ENCODE measurements at regions not wholly inside any gene's neighbourhood (a gene's known extent, or its start where the extent isn't known, plus 50 kb on each side); places are given as distances from the start of the nearest gene placed in this dataset.

DNA sequence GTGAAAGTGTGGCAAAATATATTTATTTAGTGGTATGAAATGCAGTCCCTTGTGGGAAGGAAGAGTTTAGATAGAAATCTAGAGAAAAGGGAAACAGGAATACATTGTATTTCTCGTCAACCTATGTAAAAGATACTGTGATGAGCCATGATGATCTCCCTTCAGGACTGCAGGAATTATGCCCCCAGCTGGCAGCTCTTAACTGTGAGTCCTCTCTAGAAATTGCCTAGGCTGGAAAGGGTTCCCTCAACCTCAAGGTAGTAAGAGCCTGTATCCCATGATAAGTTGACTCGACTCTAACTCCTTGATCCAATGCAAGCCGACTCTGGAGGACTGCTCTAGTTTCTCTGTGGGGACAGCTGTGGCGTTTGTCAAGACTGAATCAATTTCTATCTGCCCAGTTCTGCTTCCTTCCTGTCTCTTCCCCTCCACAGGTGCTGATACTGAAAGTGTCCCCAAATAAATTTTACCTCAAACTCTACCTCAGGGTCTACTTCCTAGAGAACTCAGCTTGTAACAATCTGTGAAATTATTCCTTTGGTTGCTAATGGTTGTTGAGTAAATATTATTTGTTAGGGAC lies 897.3 kb downstream of the METTL15 start:
- TF ChIP-seq EZH2 (IDR thresholded peaks at IDR 0.05) (no peak), POLR2AphosphoS5 (IDR thresholded peaks at IDR 0.05; ENCODE audit: borderline replicate concordance, low read depth, low read length) (no peak), FOXP2 (optimal IDR thresholded peaks at IDR 0.05; ENCODE audit: control extremely low read depth, extremely low read length, insufficient read depth) (no peak)
